Hypothalamus (tissue), 51 donors: ENCODE measurements at regions not wholly inside any gene's neighbourhood (a gene's known extent, or its start where the extent isn't known, plus 50 kb on each side); places are given as distances from the start of the nearest gene placed in this dataset.
A peak's percentile ranks its signal among the peaks of the same experiment; 100 is the strongest.

ENCODE experiments used
- DNase-seq, 51 donors: peaks; one replicate each; lab custom pipeline; 2025; lab: John Stamatoyannopoulos, UW

DNA sequence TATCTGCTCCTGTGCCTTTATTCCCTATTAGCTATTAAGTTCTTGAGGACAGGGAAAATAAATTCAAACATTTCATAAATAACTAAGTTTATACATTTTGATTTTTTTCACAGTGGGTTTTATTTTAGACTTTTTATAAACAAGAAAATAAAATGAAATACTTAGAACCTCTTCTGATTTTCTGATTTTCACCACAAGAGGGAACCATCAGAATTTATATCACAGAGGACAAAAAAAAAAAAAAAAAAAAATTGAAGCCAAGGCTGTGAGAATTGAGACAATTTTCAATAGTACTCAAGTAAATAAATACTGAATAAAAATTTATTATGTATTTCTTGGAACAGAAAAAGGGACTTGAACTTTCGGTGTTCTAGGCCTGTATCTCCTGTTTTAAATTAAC lies 288.1 kb downstream of the SH3BGRL start:
- no peak for DNase-seq

DNA sequence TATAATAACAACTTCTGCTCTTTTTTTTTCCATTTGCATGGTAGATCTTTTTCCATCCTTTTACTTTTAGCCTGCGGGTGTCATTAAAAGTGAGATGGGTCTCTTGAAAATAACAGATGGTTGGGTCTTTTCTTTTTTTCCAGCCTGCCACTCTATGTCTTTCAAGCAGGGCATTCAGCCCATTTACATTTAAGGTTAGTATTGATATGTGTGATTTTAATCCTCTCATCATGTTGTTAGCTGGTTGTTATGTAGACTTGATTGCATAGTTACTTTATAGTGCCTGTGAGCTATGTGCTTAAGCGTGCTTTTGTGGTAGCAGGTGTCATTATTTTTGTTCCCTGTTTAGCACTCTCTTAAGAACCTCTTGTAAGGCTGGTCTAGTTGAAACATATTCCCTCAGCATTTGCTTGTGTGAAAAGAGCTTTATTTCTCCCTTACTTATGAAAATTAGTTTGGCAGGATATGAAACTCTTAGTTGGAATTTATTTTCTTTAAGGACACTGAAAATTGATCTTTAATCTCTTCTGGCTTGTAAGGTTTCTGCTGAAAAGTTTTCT lies 326.1 kb downstream of the SH3BGRL start:
- no peak for DNase-seq

DNA sequence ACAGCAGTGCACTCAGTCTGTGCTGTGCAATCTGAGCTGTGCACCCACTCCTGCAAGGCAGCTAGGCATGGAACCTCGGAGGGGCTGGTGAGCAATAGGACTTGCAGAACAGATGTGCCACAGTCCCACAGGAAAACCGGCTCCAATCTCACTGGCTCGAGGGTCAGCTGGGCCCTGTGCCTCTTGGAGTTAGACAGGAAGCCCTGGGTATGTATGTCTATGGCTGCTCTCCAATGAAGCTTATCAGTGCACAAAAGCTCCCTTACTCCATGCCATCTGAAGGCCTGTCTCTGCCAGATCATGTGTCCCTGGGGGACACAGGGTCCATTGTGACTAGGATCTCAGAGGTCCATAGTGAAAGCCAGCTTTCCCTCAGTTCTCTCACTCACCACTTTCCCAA lies 335.8 kb downstream of the SH3BGRL start:
- peak in 31 of 51 donors; percentile 0 to 67 (median 10) for DNase-seq

DNA sequence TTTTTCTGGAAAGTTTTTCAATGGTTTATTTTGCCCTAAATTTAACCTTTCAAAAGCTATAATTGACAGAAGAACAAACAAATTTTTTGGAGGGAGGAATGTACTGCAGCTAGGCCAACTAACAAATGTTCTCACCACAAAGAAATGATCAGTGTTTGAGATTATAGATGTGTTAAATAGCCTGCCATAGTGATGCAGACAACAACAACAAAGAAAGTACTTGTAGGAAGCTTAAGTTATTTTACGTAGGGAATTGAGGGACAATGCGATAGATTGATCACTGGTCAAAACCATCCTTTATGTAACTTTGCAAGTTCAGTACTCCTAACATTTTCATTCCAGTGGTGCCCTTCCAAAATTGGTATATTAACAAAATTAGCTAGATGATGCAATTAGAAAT lies 340.4 kb downstream of the SH3BGRL start:
- no peak for DNase-seq

DNA sequence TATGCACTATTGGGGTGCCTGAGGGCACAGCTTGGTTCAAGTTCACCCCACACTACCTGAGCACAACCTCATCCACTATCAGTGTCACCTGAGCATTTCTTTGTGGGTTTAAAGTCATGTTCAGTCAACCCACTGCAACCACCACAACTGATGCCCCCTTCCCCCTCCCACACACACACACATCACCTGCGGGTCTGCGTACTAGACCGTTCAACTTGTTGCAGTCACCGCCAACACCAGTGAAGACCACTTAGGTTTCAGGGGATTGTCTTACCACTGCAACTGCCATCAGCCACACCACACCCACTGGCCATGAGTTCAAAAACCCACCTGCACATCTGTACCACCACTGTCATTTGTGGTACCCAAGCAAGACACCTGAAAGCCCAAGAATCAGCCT lies 355.0 kb downstream of the SH3BGRL start:
- no peak for DNase-seq

DNA sequence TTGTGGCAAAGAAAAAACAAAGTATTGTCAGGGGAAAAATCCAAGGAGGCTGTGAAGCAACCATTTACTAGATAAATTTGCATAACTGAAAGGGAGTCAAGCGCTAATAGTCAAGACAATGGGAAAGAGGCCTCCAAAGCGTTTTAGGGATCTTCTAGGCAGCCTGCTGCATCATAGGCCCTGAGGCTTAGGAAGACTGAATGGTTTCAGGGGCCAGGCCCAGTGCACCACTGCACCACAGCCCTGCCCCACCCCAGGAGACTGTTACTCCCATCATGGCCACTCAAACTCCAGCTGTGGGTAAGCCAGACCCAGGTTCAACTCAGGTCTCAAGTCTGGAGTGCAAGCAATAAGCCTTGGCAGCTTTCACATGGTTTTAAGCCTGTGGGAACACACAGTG lies 362.9 kb downstream of the SH3BGRL start:
- DNase-seq, result no peak

DNA sequence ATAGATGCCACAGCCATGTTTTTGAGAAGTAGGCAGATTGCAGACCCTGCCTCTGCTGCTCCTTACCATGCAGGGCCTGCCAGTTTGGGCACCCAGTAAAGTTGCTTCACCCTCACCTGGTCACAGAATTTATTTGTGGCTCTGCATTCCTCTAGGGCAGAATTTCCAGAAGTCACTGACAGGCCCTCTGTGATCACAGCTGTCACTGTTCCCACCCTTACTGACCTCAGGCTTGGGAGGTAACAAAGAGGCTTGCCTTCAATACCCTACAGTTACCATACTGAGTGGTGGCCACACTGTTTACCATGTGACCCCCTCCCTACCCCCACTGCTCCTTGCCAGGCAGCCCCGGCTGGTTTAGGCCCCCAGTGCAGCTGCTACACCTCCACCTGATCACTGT lies 375.1 kb downstream of the SH3BGRL start:
- DNase-seq, result no peak

DNA sequence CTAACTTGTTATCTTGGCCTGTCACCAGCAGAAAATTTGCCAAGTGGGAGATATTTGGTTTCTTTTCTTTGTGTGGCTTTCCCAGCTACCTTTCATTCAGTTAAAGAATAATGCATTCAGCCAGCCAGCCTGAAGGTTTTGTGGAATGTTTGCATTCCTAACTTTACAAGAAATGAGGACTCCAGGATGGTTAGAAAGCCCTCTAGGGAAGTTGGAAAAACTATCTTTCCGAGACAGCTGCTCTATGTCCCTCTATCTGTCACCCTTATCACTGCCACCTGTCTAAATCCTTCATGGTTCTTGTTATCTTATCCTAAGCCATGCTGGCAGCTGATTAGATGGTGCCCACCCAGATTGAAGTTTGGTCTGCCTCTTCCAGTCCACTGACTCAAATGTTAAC lies 384.2 kb downstream of the SH3BGRL start:
- DNase-seq, result no peak

DNA sequence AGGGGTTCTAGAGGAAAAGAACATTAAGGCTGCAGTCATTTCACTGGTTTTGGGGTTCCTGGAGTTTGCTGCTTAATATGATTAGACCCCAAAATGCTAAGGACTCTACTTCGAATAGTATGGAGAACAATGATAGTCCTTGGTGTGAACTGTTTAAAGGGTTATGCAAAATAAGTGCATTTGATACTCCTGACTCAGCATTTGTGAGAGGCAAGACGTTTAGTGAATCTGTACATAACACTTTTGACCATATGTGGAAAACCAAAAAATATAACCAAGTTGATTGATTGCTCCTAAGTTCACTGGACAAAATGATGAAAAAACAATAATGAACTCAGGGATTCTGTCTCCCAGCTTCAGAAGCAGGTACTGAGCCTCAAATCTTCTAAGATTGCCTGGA lies 414.1 kb downstream of the SH3BGRL start:
- no peak for DNase-seq

DNA sequence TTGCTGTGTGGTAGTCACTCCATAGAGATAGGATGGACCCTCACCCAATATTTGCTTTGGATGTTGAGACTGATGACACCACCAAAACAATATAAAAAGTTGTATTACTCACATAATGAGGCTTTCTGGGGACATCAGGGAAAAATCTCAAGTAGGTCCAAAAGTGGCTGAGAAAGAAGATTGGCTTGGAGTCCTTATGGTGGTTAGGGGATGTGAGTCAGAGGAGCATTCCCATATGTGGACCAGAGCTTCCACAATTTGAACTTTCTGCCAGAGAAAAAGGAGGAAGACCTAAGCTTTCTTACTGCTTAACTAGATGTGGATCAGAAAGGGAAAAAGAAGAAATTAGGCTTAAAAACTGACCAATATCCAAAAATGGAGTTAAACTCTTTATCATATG lies 460.5 kb downstream of the SH3BGRL start:
- no peak for DNase-seq

DNA sequence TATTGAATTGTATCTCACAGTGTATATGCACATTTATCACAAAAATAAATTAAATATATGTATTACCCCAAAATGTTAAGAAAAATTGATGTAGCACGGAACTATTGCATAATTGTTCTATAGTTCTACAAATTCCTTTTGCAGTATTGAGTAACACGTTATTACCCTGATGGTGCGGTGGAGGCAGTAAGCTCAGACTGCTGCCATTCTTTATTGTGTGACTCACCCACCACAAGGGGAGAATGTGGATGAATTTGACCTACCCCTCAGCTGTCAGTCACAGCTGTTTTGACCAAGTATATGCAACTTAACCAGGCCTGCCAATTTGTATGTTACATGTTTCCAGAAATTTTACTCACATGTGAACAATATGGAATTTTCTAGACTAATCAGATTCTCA lies 506.6 kb downstream of the SH3BGRL start:
- DNase-seq, result no peak

DNA sequence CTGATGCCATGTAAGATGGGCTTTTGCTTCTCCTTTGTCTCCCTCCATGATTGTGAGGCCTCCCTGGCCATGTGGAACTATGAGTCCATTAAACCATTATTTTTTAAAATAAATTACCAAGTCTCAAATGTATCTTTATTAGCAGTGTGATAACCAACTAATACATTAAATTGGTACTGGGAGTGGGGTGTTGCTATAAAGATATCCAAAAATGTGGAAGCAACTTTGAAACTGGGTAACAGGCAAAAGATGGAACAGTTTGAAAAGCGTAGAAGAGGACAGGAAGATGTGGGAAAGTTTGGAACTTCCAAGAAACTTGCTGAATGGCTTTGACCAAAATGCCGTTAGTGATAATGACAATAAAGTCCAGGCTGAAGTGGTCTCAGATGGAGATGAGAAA lies 526.7 kb downstream of the SH3BGRL start:
- no peak for DNase-seq

DNA sequence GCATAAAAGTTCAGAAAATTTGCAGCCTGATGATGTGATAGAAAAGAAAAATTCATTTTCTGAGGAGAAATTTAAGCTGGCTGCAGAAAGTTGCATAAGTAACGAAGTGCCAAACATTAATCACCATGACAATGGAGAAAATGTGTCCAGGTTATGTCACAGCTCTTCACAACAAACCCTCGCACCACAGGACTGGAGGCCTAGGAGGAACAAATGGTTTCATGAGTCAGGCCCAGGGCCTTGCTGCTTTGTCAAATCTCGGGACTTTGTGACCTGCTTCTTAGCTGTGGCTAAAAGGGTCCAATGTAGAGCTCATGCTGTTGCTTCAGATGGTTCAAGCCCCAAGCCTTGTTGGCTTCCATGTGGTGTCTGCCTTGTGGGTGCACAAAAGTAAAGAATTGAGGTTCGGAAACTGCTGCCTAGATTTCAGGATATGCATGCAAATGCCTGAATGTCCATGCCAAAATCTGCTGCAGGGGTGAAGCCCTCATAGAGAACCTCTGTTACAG lies 527.4 kb downstream of the SH3BGRL start:
- no peak for DNase-seq

DNA sequence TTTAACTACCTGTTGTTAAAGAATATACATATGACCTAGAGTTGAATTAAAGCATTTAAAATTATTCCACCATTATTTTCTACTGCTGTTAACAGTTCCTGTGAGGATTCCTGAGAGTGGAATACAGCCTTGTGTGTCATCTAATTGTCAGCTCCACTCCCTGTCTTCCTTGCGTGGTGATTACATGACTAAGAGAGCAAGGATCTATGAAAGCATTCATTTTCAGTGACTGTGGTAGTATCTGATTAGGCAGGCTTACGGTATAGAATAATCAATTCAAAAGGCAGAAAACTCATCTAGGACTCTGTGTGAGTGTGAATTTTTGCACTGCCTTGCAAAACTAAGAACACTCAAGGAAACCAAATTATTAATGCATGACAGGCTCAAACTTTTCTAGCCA lies 577.8 kb downstream of the SH3BGRL start:
- DNase-seq, result no peak

DNA sequence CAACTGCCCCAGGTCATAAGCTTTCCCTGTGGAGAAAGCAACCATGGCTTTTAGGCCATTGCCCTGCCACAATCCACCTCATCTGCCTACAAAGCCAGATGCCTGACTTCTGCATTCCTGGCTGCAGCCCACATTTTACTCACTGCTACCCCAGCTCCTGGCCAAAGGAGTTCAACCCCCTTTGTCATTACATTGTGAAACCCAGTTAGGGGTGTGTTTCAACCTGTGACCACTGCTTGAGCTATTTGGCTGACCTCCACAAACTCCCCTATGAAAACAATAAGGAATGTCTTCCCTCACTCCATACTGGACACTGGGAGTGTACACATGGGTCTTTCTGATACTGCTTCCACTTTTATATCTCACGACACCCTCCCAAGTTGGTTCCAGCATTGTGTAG lies 589.2 kb downstream of the SH3BGRL start:
- DNase-seq, result no peak
